ENCODE measurements at regions not wholly inside any gene's neighbourhood (a gene's known extent, or its start where the extent isn't known, plus 50 kb on each side); places are given as distances from the start of the nearest gene placed in this dataset.
A peak's percentile ranks its signal among the peaks of the same experiment; 100 is the strongest.

- no peak overlapping the region for H3K4me3 ChIP-seq (ENCODE audit: low read length in 3 of 3)
- no peak overlapping the region for H3K27ac ChIP-seq (ENCODE audit: low read depth in 2 of 2, low read length in 2 of 2)
- H3K36me3 ChIP-seq (ENCODE audit: control insufficient read depth in 2 of 3, insufficient read depth in 3 of 3, low read length in 3 of 3) = no peaks in the 10 kb centered on the region
- no peak overlapping the region for H3K9ac ChIP-seq (ENCODE audit: low read length in 3 of 3)
- no peak for DNase-seq
- no peaks in the 10 kb centered on the region for H3K9me3 ChIP-seq (ENCODE audit: control insufficient read depth in 2 of 3, insufficient read depth in 1 of 3, low read length in 3 of 3)
- intact Hi-C loops (cut with DNase I) = no loop called here
- H3K27me3 ChIP-seq (ENCODE audit: control insufficient read depth, insufficient read depth, low read length) = no peaks in the 10 kb centered on the region
- TF ChIP-seq CTCF (IDR thresholded peaks at IDR 0.05; ENCODE audit: borderline replicate concordance, extremely low read depth, insufficient read depth) = no peak
- no peaks in the 10 kb centered on the region for H3K4me1 ChIP-seq (ENCODE audit: control insufficient read depth in 2 of 3, insufficient read depth in 2 of 3, low read depth in 1 of 3, low read length in 3 of 3)
- FAIRE-seq = no peak
Measured at GRCh38 chr4:57205580-57205979, 95.4 kb upstream of the IGFBP7 start.

- intact Hi-C loops (cut with DNase I) = no loop called here
- Histone ChIP-seq H3K9ac (ENCODE audit: low read length in 3 of 3) (no peak overlapping the region), H3K4me1 (ENCODE audit: control insufficient read depth in 2 of 3, insufficient read depth in 2 of 3, low read depth in 1 of 3, low read length in 3 of 3) (no peaks in the 10 kb centered on the region), H3K36me3 (ENCODE audit: control insufficient read depth in 2 of 3, insufficient read depth in 3 of 3, low read length in 3 of 3) (no peaks in the 10 kb centered on the region), H3K9me3 (ENCODE audit: control insufficient read depth in 2 of 3, insufficient read depth in 1 of 3, low read length in 3 of 3) (no peaks in the 10 kb centered on the region), H3K27ac (ENCODE audit: low read depth in 2 of 2, low read length in 2 of 2) (no peak overlapping the region), H3K4me3 (ENCODE audit: low read length in 3 of 3) (no peak overlapping the region), H3K27me3 (ENCODE audit: control insufficient read depth, insufficient read depth, low read length) (no peaks in the 10 kb centered on the region)
- DNase-seq (peak in 1 of 5 donors; percentile 30), FAIRE-seq (no peak)
- no peak for TF ChIP-seq CTCF (IDR thresholded peaks at IDR 0.05; ENCODE audit: borderline replicate concordance, extremely low read depth, insufficient read depth)
Measured at GRCh38 chr4:57200799-57201327, 90.7 kb upstream of the IGFBP7 start.

GRCh38 chr4:57199267-57199666, 89.1 kb upstream of the IGFBP7 start:
- no peak for FAIRE-seq
- no peak overlapping the region for H3K9ac ChIP-seq (ENCODE audit: low read length in 3 of 3)
- intact Hi-C loops (cut with DNase I) = no loop called here
- TF ChIP-seq CTCF (IDR thresholded peaks at IDR 0.05; ENCODE audit: borderline replicate concordance, extremely low read depth, insufficient read depth) = no peak
- no peaks in the 10 kb centered on the region for H3K9me3 ChIP-seq (ENCODE audit: control insufficient read depth in 2 of 3, insufficient read depth in 1 of 3, low read length in 3 of 3)
- no peaks in the 10 kb centered on the region for H3K4me1 ChIP-seq (ENCODE audit: control insufficient read depth in 2 of 3, insufficient read depth in 2 of 3, low read depth in 1 of 3, low read length in 3 of 3)
- H3K36me3 ChIP-seq (ENCODE audit: control insufficient read depth in 2 of 3, insufficient read depth in 3 of 3, low read length in 3 of 3) = no peaks in the 10 kb centered on the region
- no peak overlapping the region for H3K4me3 ChIP-seq (ENCODE audit: low read length in 3 of 3)
- H3K27ac ChIP-seq (ENCODE audit: low read depth in 2 of 2, low read length in 2 of 2) = no peak overlapping the region
- DNase-seq = no peak
- H3K27me3 ChIP-seq (ENCODE audit: control insufficient read depth, insufficient read depth, low read length) = no peaks in the 10 kb centered on the region

- H3K4me3 ChIP-seq (ENCODE audit: low read length in 3 of 3) = no peak overlapping the region
- H3K9ac ChIP-seq (ENCODE audit: low read length in 3 of 3) = no peak overlapping the region
- H3K9me3 ChIP-seq (ENCODE audit: control insufficient read depth in 2 of 3, insufficient read depth in 1 of 3, low read length in 3 of 3) = no peaks in the 10 kb centered on the region
- FAIRE-seq (no peak), DNase-seq (peak in 1 of 5 donors; percentile 45)
- intact Hi-C loops (cut with DNase I) = no loop called here
- H3K27ac ChIP-seq (ENCODE audit: low read depth in 2 of 2, low read length in 2 of 2) = no peak overlapping the region
- H3K4me1 ChIP-seq (ENCODE audit: control insufficient read depth in 2 of 3, insufficient read depth in 2 of 3, low read depth in 1 of 3, low read length in 3 of 3) = peaks cover 0 to 12% (median 0%) of the 10 kb centered on the region in 3 donors
- no peaks in the 10 kb centered on the region for H3K27me3 ChIP-seq (ENCODE audit: control insufficient read depth, insufficient read depth, low read length)
- no peaks in the 10 kb centered on the region for H3K36me3 ChIP-seq (ENCODE audit: control insufficient read depth in 2 of 3, insufficient read depth in 3 of 3, low read length in 3 of 3)
- no peak for TF ChIP-seq CTCF (IDR thresholded peaks at IDR 0.05; ENCODE audit: borderline replicate concordance, extremely low read depth, insufficient read depth)
Measured at GRCh38 chr4:57195622-57196021, 85.4 kb upstream of the IGFBP7 start.

Data from kidney (tissue), 13 donors.